Naive B cell (primary cell): ENCODE measurements at regions not wholly inside any gene's neighbourhood (a gene's known extent, or its start where the extent isn't known, plus 50 kb on each side); places are given as distances from the start of the nearest gene placed in this dataset.

Experiments
- ATAC-seq, 2 donors: fragments of 150-1000 bp; cut with Tn5 transposase; 2 replicates each; pipeline ENCODE4 v1.10.0; 2021; ENCODE audit warnings: low read depth in 2 of 2, mild to moderate bottlenecking in 2 of 2, moderate library complexity in 2 of 2
- DNase-seq: peaks from one replicate; pipeline ENCODE4 v3.0.0; 2022
- H3K27ac Mint-ChIP-seq, 6 donors: one replicate each; pipeline ENCODE4 v1.8.0; 2020 to 2022; ENCODE audit warnings: mild to moderate bottlenecking in 6 of 6, mixed read lengths in 6 of 6, moderate library complexity in 5 of 6, inconsistent platforms in 2 of 6
- H3K27me3 Mint-ChIP-seq, 3 donors: one replicate each; pipeline ENCODE4 v1.8.0; 2021 to 2022; ENCODE audit warnings: mixed read lengths in 3 of 3, mild to moderate bottlenecking in 1 of 3
- H3K36me3 Mint-ChIP-seq, 2 donors: one replicate each; pipeline ENCODE4 v1.8.0; 2020 to 2022; ENCODE audit warnings: mixed read lengths in 2 of 2, inconsistent platforms in 1 of 2, mild to moderate bottlenecking in 1 of 2
- H3K4me1 Mint-ChIP-seq, 3 donors: one replicate each; pipeline ENCODE4 v1.8.0; 2020 to 2022; ENCODE audit warnings: mixed read lengths in 3 of 3, inconsistent platforms in 1 of 3, mild to moderate bottlenecking in 1 of 3, moderate library complexity in 1 of 3
- H3K4me3 Mint-ChIP-seq, 8 donors: one replicate each; pipeline ENCODE4 v1.8.0; 2020 to 2022; ENCODE audit warnings: mild to moderate bottlenecking in 8 of 8, mixed read lengths in 8 of 8, moderate library complexity in 8 of 8, inconsistent platforms in 2 of 8
- H3K9me3 Mint-ChIP-seq, 7 donors: one replicate each; pipeline ENCODE4 v1.8.0; 2020 to 2022; ENCODE audit warnings: mixed read lengths in 7 of 7, mild to moderate bottlenecking in 5 of 7, inconsistent platforms in 2 of 7, moderate library complexity in 1 of 7

DNA sequence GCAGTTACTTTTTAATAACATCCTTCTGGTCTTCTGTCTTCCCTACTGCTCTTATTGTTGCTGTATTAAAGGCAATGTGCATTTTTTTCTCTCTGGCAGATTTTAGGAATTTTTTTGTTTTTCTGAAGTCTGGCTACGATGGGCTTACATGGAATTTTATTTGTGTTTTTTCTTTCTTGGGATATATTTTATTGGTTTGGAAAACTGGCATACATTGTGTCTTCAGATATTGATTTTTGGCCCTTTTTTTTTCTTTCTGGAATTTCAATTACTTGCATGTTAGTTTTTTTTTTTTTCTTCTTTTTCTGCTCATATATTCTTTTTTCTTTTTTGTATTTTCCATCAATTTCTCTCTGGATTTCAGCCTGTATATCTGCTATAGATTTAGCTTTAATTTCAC lies 442.1 kb upstream of the TRIB2 start:
- Mint-ChIP-seq H3K4me3 (no peak overlapping the region), H3K9me3 (no peaks in the 10 kb centered on the region), H3K27ac (no peak overlapping the region), H3K36me3 (no peaks in the 10 kb centered on the region), H3K27me3 (no peaks in the 10 kb centered on the region), H3K4me1 (peaks cover 12 to 21% (median 16%) of the 10 kb centered on the region in 3 donors)
- DNase-seq (no peak), ATAC-seq (no peak)

- peak overlapping the region in 2 of 8 donors; percentile 10 to 25 for H3K4me3 Mint-ChIP-seq
- peaks cover 11 to 20% (median 12%) of the 10 kb centered on the region in 3 donors for H3K4me1 Mint-ChIP-seq
- peaks cover 0 to 4% (median 0%) of the 10 kb centered on the region in 7 donors for H3K9me3 Mint-ChIP-seq
- H3K27ac Mint-ChIP-seq: no peak overlapping the region
- H3K36me3 Mint-ChIP-seq: no peaks in the 10 kb centered on the region
- DNase-seq: no peak
- H3K27me3 Mint-ChIP-seq: no peaks in the 10 kb centered on the region
- ATAC-seq: peak in 1 of 2 donors; percentile 5
These were observed 439.3 kb upstream of the TRIB2 start for GRCh38 chr2:12277241-12278034.

GRCh38 chr2:12278217-12278750 lies 438.5 kb upstream of the TRIB2 start:
- H3K9me3 Mint-ChIP-seq: peaks cover 0 to 4% (median 0%) of the 10 kb centered on the region in 7 donors
- H3K27me3 Mint-ChIP-seq: no peaks in the 10 kb centered on the region
- no peaks in the 10 kb centered on the region for H3K36me3 Mint-ChIP-seq
- no peak overlapping the region for H3K27ac Mint-ChIP-seq
- no peak for DNase-seq
- no peak overlapping the region for H3K4me3 Mint-ChIP-seq
- no peak for ATAC-seq
- peaks cover 12 to 24% (median 17%) of the 10 kb centered on the region in 3 donors for H3K4me1 Mint-ChIP-seq

DNA sequence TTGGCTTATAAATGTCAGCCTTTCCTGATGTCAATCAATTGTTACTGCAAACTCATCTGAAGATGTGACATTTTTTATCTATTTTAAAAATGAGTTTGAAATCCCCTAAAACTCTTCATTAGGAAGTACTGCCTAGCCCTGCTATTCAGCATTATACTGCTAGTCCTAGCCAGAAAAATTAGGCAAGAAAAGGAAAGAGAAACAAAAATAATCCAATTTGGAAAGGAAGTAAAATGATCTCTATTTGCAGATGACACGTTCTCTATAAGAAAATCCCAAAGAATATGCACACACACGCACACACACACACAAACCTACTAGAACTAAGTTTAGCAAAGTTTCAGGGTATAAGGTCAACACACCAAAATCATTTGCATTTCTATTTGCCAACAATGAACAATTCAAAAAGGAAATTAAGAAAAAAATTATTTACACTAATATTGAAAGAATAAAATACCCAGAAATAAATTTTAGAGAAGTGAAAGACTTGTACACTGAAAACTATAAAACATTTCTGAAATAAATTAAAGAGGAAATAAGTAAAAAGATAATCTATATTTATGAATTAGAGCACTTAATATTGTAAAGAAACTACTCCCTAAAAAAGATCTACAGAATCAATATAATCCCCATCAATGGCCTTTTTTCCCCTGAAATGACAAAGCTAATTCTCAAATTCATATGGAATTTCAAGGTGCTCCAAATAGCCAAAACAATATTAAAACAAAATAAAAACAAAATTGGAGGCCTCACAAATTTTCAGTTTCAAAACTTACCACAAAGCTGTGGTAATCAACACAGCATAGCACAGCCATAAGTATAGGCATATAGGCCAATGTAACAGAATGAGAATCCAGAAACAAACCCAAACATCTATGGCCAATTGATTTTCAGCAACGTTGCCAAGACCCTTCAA lies 433.7 kb upstream of the TRIB2 start:
- H3K27ac Mint-ChIP-seq: peak overlapping the region in 1 of 6 donors; percentile 79
- H3K4me3 Mint-ChIP-seq: peak overlapping the region in 2 of 8 donors; percentile 29 to 42
- H3K9me3 Mint-ChIP-seq: peaks cover 0 to 4% (median 0%) of the 10 kb centered on the region in 7 donors
- ATAC-seq (no peak), DNase-seq (no peak)
- H3K36me3 Mint-ChIP-seq: peaks cover 0 to 4% of the 10 kb centered on the region in 2 donors
- no peaks in the 10 kb centered on the region for H3K27me3 Mint-ChIP-seq
- H3K4me1 Mint-ChIP-seq: peaks cover 18 to 21% (median 20%) of the 10 kb centered on the region in 3 donors

DNA sequence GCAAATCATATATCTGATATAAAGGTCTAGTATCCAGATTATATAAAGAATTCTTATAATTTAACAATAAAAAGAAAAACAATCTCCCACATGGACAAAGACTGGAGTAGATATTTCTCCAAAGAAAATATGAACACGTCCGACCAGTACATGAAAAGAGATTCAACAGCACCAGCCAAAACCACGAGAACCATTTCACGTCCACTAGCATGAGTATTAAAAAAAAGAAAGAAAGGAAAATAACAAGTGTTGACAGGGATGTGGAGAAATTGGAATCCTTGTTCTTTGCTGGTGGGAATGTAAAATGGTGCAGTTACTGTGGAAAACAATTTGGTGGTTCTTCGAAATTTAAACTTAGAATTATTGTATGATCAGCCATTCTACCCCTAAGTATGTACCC lies 432.7 kb upstream of the TRIB2 start:
- Mint-ChIP-seq H3K27me3 (no peaks in the 10 kb centered on the region), H3K4me3 (no peak overlapping the region), H3K9me3 (peaks cover 0 to 4% (median 0%) of the 10 kb centered on the region in 7 donors), H3K4me1 (peaks cover 20 to 21% (median 21%) of the 10 kb centered on the region in 3 donors), H3K36me3 (peaks cover 0 to 4% of the 10 kb centered on the region in 2 donors), H3K27ac (no peak overlapping the region)
- no peak for ATAC-seq
- no peak for DNase-seq

GRCh38 chr2:12284487-12284886 lies 432.2 kb upstream of the TRIB2 start:
- DNase-seq (no peak), ATAC-seq (no peak)
- Mint-ChIP-seq H3K4me1 (peaks cover 20 to 21% (median 21%) of the 10 kb centered on the region in 3 donors), H3K27me3 (no peaks in the 10 kb centered on the region), H3K36me3 (peaks cover 0 to 4% of the 10 kb centered on the region in 2 donors), H3K27ac (peak overlapping the region in 2 of 6 donors; percentile 13 to 32), H3K9me3 (peaks cover 0 to 4% (median 0%) of the 10 kb centered on the region in 7 donors), H3K4me3 (no peak overlapping the region)

DNA sequence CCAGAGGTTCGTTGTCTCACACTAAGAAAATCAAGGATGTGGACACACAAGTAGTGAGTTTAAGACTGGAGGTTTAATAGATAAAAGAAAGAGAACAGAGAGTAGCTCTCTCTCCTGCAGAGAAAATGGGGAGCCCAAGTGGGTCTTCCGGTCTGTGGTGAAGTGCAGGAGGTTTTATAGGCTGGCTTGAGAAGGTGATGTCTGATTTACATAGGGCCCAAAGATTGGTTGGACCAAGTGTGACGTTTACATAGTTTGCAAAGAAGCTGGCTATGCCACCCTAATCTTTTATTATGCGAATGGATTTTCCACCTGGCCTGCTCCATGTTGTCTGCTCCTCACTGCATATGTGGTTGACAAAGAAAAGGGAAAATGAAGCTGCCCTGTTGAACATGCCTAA lies 430.4 kb upstream of the TRIB2 start:
- ATAC-seq: no peak
- Mint-ChIP-seq H3K27ac (peak overlapping the region in 2 of 6 donors; percentile 12 to 19), H3K27me3 (no peaks in the 10 kb centered on the region), H3K4me3 (peak overlapping the region in 1 of 8 donors; percentile 9), H3K36me3 (peaks cover 0 to 4% of the 10 kb centered on the region in 2 donors), H3K9me3 (no peaks in the 10 kb centered on the region), H3K4me1 (peaks cover 12 to 21% (median 16%) of the 10 kb centered on the region in 3 donors)
- DNase-seq: no peak

- H3K4me1 Mint-ChIP-seq: peaks cover 11 to 21% (median 12%) of the 10 kb centered on the region in 3 donors
- no peaks in the 10 kb centered on the region for H3K27me3 Mint-ChIP-seq
- no peak overlapping the region for H3K27ac Mint-ChIP-seq
- ATAC-seq (no peak), DNase-seq (no peak)
- H3K9me3 Mint-ChIP-seq: no peaks in the 10 kb centered on the region
- no peak overlapping the region for H3K4me3 Mint-ChIP-seq
- peaks cover 0 to 4% of the 10 kb centered on the region in 2 donors for H3K36me3 Mint-ChIP-seq
These were observed 429.4 kb upstream of the TRIB2 start for GRCh38 chr2:12287220-12287751.

DNA sequence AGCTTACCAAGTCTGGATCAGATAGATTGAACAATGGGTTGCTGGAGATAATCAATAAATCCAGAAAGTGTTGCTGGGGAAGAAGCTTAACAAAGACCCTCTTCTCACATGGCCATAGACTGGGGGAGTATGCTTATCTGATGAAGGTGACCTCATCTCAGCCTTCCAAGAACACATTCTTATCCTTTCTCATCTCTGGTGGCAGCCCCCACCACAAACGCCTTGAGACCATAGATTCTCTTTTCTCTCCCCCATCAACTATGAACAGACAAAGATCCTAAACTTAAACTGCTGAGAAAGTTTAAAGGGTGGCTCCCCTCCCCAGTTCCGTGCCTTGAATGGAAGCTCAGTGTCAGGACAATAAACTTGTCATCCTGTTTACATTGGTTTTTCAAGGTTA lies 428.7 kb upstream of the TRIB2 start:
- ATAC-seq (no peak), DNase-seq (no peak)
- peaks cover 0 to 3% (median 0%) of the 10 kb centered on the region in 7 donors for H3K9me3 Mint-ChIP-seq
- H3K36me3 Mint-ChIP-seq: peaks cover 0 to 4% of the 10 kb centered on the region in 2 donors
- no peak overlapping the region for H3K4me3 Mint-ChIP-seq
- peaks cover 8 to 18% (median 12%) of the 10 kb centered on the region in 3 donors for H3K4me1 Mint-ChIP-seq
- no peaks in the 10 kb centered on the region for H3K27me3 Mint-ChIP-seq
- H3K27ac Mint-ChIP-seq: no peak overlapping the region

DNA sequence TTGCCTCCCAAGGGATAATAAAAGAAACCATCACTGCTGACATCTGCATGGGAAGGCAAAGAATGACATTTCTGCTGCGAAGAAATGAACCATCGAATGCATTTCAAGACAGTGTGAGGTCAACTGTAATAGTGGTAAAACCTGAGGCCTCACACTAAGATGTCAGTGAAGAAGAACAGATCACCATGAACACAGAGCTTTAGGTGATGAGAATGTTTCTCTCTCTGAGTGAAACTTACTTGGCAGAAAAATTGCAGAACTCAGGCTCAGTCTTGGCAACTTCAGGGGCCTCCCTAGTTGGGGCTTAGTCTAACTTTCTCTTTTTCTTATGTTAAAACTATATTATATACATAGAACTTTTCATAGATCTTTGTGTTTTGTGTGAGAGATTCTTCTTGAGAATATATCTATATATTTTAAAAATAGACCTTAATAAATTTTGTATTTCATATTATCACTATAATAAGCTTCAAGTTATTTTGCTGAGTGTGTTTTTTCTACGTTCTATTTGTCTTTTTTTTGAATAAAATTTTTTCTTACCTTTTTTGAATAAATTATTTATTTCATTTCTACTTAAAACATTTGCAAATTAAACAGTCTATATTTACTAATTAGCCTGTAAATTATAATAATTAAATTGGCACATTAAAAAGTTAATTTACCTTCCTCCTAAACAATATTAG lies 427.5 kb upstream of the TRIB2 start:
- H3K9me3 Mint-ChIP-seq: peaks cover 0 to 3% (median 0%) of the 10 kb centered on the region in 7 donors
- no peak overlapping the region for H3K27ac Mint-ChIP-seq
- H3K4me3 Mint-ChIP-seq: no peak overlapping the region
- ATAC-seq (no peak), DNase-seq (no peak)
- no peaks in the 10 kb centered on the region for H3K36me3 Mint-ChIP-seq
- peaks cover 7 to 12% (median 11%) of the 10 kb centered on the region in 3 donors for H3K4me1 Mint-ChIP-seq
- no peaks in the 10 kb centered on the region for H3K27me3 Mint-ChIP-seq

DNA sequence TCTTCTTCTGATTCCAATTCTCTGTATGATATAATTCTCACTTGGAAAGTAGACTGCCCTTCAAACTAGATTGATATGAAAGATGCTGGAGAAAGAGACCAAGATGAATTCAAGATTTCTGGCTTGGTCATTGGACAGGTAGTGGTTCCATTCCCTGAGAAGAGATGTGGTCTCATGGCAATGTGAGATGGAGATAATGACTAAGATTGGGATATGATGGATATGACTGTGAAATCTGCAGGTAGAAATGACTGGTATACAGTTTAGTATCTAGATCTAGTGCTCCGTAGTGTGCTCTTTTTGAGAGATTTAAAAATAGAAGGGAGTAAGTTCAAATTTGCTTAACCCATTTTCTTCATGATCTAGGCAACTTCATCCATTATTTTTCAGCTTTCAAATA lies 425.4 kb upstream of the TRIB2 start:
- no peak for ATAC-seq
- no peak for DNase-seq
- Mint-ChIP-seq H3K4me3 (no peak overlapping the region), H3K4me1 (peaks cover 4 to 9% (median 9%) of the 10 kb centered on the region in 3 donors), H3K36me3 (no peaks in the 10 kb centered on the region), H3K27me3 (no peaks in the 10 kb centered on the region), H3K27ac (peak overlapping the region in 1 of 6 donors; percentile 6), H3K9me3 (peaks cover 0 to 3% (median 0%) of the 10 kb centered on the region in 7 donors)

- Mint-ChIP-seq H3K4me1 (peaks cover 0 to 6% (median 2%) of the 10 kb centered on the region in 3 donors), H3K4me3 (no peak overlapping the region), H3K36me3 (peaks cover 0 to 4% of the 10 kb centered on the region in 2 donors), H3K27ac (no peak overlapping the region), H3K9me3 (peaks cover 0 to 4% (median 0%) of the 10 kb centered on the region in 7 donors), H3K27me3 (peaks cover 0 to 5% (median 0%) of the 10 kb centered on the region in 3 donors)
- ATAC-seq: no peak
- no peak for DNase-seq
These were observed 422.9 kb upstream of the TRIB2 start for GRCh38 chr2:12293874-12294273.
